Prostate gland (tissue), 2 donors: ENCODE measurements at regions not wholly inside any gene's neighbourhood (a gene's known extent, or its start where the extent isn't known, plus 50 kb on each side); places are given as distances from the start of the nearest gene placed in this dataset.

ENCODE experiments used
- POLR2A ChIP-seq: fragments of 450-650 bp; IDR thresholded peaks from one replicate; pipeline ENCODE4 v1.6.1; 2016; ENCODE audit warnings: antibody characterized with exemption, mild to moderate bottlenecking
- POLR2AphosphoS5 ChIP-seq: sonication (generic); formaldehyde crosslinking; IDR thresholded peaks from one replicate; pipeline ENCODE4 v1.6.1; 2017; ENCODE audit warnings: antibody characterized with exemption
- TF ChIP-seq, protein P1 (sequence below), 4 experiments: fragments of 200-600 bp in 2 of 4; fragments of 450-650 bp in 2 of 4; sonication (generic) in 2 of 4; IDR thresholded peaks; 1 replicate in 3 of 4; 2 replicates in 1 of 4; pipeline ENCODE4 v1.5.1; 2016 to 2019; ENCODE audit warnings: antibody characterized with exemption in 4 of 4, mild to moderate bottlenecking in 2 of 4, moderate library complexity in 2 of 4

DNA sequence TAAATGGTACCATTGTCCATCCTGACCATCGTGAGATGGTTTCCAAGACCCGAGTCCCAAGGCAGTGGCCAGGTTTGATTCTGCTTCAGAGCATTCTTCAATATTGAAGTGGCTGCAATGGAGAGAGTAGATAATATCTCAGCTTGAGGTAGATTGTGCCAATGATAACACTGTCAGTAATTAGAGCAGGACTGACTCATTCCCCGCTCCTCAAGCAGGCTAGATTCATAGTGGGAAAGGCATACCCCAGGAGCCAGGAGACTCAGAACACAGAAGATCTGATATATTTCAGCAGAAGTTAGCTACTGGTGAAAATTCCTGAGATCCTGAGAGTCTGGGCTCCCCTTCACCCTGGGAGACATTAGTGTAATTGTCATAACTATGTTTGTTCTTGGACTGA lies 55.6 kb upstream of the LARGE1 start:
- TF ChIP-seq, protein P1, sequence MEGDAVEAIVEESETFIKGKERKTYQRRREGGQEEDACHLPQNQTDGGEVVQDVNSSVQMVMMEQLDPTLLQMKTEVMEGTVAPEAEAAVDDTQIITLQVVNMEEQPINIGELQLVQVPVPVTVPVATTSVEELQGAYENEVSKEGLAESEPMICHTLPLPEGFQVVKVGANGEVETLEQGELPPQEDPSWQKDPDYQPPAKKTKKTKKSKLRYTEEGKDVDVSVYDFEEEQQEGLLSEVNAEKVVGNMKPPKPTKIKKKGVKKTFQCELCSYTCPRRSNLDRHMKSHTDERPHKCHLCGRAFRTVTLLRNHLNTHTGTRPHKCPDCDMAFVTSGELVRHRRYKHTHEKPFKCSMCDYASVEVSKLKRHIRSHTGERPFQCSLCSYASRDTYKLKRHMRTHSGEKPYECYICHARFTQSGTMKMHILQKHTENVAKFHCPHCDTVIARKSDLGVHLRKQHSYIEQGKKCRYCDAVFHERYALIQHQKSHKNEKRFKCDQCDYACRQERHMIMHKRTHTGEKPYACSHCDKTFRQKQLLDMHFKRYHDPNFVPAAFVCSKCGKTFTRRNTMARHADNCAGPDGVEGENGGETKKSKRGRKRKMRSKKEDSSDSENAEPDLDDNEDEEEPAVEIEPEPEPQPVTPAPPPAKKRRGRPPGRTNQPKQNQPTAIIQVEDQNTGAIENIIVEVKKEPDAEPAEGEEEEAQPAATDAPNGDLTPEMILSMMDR (IDR thresholded peaks at IDR 0.05), result no peak
- TF ChIP-seq POLR2AphosphoS5 (no peak), POLR2A (no peak)
